22Rv1 (cell line): ENCODE measurements at regions not wholly inside any gene's neighbourhood (a gene's known extent, or its start where the extent isn't known, plus 50 kb on each side); places are given as distances from the start of the nearest gene placed in this dataset.

ENCODE experiments used
- CTCF ChIP-seq: fragments of 450-650 bp; IDR thresholded peaks from 2 replicates; pipeline ENCODE4 v1.5.1; 2017; ENCODE audit warnings: mild to moderate bottlenecking
- ZFX ChIP-seq: fragments of 450-650 bp; IDR thresholded peaks from 2 replicates; pipeline ENCODE4 v1.6.1; 2017; ENCODE audit warnings: antibody characterized with exemption, borderline replicate concordance

- TF ChIP-seq CTCF (no peak), ZFX (no peak)
Observed at GRCh38 chr2:21690005-21690404, 566.2 kb downstream of the TDRD15 start.
